ENCODE measurements at regions not wholly inside any gene's neighbourhood (a gene's known extent, or its start where the extent isn't known, plus 50 kb on each side); places are given as distances from the start of the nearest gene placed in this dataset.
A peak's percentile ranks its signal among the peaks of the same experiment; 100 is the strongest.

GRCh38 chr7:12475362-12476063, 71.8 kb upstream of the VWDE start:
- H3K4me3 ChIP-seq (ENCODE audit: control insufficient read depth, low read depth, low read length) = no peak overlapping the region
- DNase-seq (ENCODE audit: low read depth) = peak; percentile 82
- no peak for TF ChIP-seq CTCF (conservative IDR thresholded peaks at IDR 0.05; ENCODE audit: control insufficient read depth, insufficient read depth, low read depth, low read length)

GRCh38 chr7:12477620-12478019, 74.0 kb upstream of the VWDE start:
- no peak for DNase-seq (ENCODE audit: low read depth)
- no peak for TF ChIP-seq CTCF (conservative IDR thresholded peaks at IDR 0.05; ENCODE audit: control insufficient read depth, insufficient read depth, low read depth, low read length)
- no peak overlapping the region for H3K4me3 ChIP-seq (ENCODE audit: control insufficient read depth, low read depth, low read length)

GRCh38 chr7:12481722-12482121, 78.1 kb upstream of the VWDE start:
- TF ChIP-seq CTCF (conservative IDR thresholded peaks at IDR 0.05; ENCODE audit: control insufficient read depth, insufficient read depth, low read depth, low read length) = no peak
- no peak overlapping the region for H3K4me3 ChIP-seq (ENCODE audit: control insufficient read depth, low read depth, low read length)
- no peak for DNase-seq (ENCODE audit: low read depth)

GRCh38 chr7:12485845-12486244, 82.2 kb upstream of the VWDE start:
- H3K4me3 ChIP-seq (ENCODE audit: control insufficient read depth, low read depth, low read length) = no peak overlapping the region
- TF ChIP-seq CTCF (conservative IDR thresholded peaks at IDR 0.05; ENCODE audit: control insufficient read depth, insufficient read depth, low read depth, low read length) = no peak
- DNase-seq (ENCODE audit: low read depth) = no peak

GRCh38 chr7:12488341-12488740, 82.2 kb upstream of the SCIN start:
- TF ChIP-seq CTCF (conservative IDR thresholded peaks at IDR 0.05; ENCODE audit: control insufficient read depth, insufficient read depth, low read depth, low read length) = no peak
- no peak overlapping the region for H3K4me3 ChIP-seq (ENCODE audit: control insufficient read depth, low read depth, low read length)
- no peak for DNase-seq (ENCODE audit: low read depth)

GRCh38 chr7:12490107-12490688, 80.3 kb upstream of the SCIN start:
- H3K4me3 ChIP-seq (ENCODE audit: control insufficient read depth, low read depth, low read length) = no peak overlapping the region
- TF ChIP-seq CTCF (conservative IDR thresholded peaks at IDR 0.05; ENCODE audit: control insufficient read depth, insufficient read depth, low read depth, low read length) = peak; percentile 53
- peak; percentile 50 for DNase-seq (ENCODE audit: low read depth)

Measured in fibroblast of mammary gland (primary cell).